MCF 10A (cell line): ENCODE measurements at regions not wholly inside any gene's neighbourhood (a gene's known extent, or its start where the extent isn't known, plus 50 kb on each side); places are given as distances from the start of the nearest gene placed in this dataset.

Experiments
- BruUV-seq: library from RNA; stranded (reverse); fragments of 400-500 nt; replicated peaks from 2 replicates; lab custom pipeline; 2021; lab: Mats Ljungman, UMichigan
- CTCF ChIA-PET: fragments of 300-600 bp; sonication (Branson Sonifier 250); formaldehyde crosslinking; extraction: SDS; loops from one replicate; lab custom pipeline; 2021; ENCODE audit warnings: antibody characterized with exemption, inconsistent platforms; lab: Yijun Ruan, JAX
- POLR2A ChIA-PET: fragments of 300-600, 350-650 bp; sonication (Branson Sonifier 250); formaldehyde crosslinking; extraction: SDS; loops from one replicate; lab custom pipeline; 2020; ENCODE audit warnings: antibody characterized with exemption, inconsistent platforms; lab: Yijun Ruan, JAX
- DNase-seq: peaks from one replicate; pipeline ENCODE4 v3.0.0-alpha.2; 2018; ENCODE audit not compliant: unreplicated experiment
- H3K27ac Mint-ChIP-seq: one replicate; pipeline ENCODE4 v1.8.0; 2022; ENCODE audit warnings: mild to moderate bottlenecking, low read depth, mixed read lengths; ENCODE audit not compliant: unreplicated experiment
- H3K27me3 Mint-ChIP-seq: one replicate; pipeline ENCODE4 v1.8.0; 2022; ENCODE audit warnings: mixed read lengths; ENCODE audit not compliant: insufficient read depth, unreplicated experiment
- H3K36me3 Mint-ChIP-seq: one replicate; pipeline ENCODE4 v1.8.0; 2022; ENCODE audit warnings: mild to moderate bottlenecking, moderate library complexity, mixed read lengths; ENCODE audit not compliant: insufficient read depth, unreplicated experiment
- H3K4me1 Mint-ChIP-seq: one replicate; pipeline ENCODE4 v1.8.0; 2022; ENCODE audit warnings: mixed read lengths; ENCODE audit not compliant: insufficient read depth, unreplicated experiment
- H3K4me3 Mint-ChIP-seq: one replicate; pipeline ENCODE4 v1.8.0; 2022; ENCODE audit warnings: mild to moderate bottlenecking, moderate library complexity, mixed read lengths; ENCODE audit not compliant: unreplicated experiment
- H3K9me3 Mint-ChIP-seq: one replicate; pipeline ENCODE4 v1.8.0; 2022; ENCODE audit warnings: mixed read lengths; ENCODE audit not compliant: unreplicated experiment
- intact Hi-C: fragments of 100-400 bp; cut with micrococcal nuclease; formaldehyde crosslinking; loops from 2 replicates; pipeline ENCODE4 v1.14.1; 2022
- TF ChIP-seq, protein P1 (sequence below): fragments of 200-600 bp; IDR thresholded peaks from one replicate; pipeline ENCODE4 v1.8.0; 2022; ENCODE audit warnings: antibody characterized with exemption, mild to moderate bottlenecking; ENCODE audit not compliant: unreplicated experiment

DNA sequence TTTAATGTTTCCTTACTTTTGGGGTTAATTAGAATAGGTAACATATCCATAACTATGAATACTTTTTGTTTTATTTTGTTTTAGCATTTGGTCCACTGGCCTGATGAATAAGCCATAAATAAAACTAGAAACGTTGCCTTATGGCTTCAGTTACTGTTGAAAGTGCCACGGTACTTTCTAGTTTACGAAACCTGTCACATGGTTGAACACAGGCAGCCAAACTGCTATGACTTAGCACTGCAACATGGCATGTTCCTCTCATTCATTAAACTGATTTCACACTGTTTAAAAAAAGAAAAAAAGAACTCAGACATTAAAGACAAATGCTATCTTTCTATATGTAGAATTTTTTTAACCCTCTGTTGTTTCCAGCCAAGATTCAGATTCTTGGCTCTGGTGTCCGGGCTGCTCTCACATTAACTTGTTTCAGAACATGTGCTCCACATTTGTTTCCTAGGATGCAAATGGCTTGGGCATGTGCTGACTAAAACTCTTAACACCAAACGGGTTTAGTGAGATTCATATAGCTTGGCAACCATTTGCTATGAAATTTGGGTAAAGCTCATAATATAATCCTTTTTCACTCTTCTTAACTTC is 323.9 kb upstream of the RND3 start:
- Mint-ChIP-seq H3K36me3 (no peaks in the 10 kb centered on the region), H3K27me3 (no peaks in the 10 kb centered on the region), H3K4me3 (no peak overlapping the region), H3K4me1 (no peaks in the 10 kb centered on the region), H3K9me3 (no peaks in the 10 kb centered on the region), H3K27ac (no peak overlapping the region)
- intact Hi-C loops, result no loop called here
- ChIA-PET POLR2A (no interaction called here), CTCF (no interaction called here)
- TF ChIP-seq, protein P1, sequence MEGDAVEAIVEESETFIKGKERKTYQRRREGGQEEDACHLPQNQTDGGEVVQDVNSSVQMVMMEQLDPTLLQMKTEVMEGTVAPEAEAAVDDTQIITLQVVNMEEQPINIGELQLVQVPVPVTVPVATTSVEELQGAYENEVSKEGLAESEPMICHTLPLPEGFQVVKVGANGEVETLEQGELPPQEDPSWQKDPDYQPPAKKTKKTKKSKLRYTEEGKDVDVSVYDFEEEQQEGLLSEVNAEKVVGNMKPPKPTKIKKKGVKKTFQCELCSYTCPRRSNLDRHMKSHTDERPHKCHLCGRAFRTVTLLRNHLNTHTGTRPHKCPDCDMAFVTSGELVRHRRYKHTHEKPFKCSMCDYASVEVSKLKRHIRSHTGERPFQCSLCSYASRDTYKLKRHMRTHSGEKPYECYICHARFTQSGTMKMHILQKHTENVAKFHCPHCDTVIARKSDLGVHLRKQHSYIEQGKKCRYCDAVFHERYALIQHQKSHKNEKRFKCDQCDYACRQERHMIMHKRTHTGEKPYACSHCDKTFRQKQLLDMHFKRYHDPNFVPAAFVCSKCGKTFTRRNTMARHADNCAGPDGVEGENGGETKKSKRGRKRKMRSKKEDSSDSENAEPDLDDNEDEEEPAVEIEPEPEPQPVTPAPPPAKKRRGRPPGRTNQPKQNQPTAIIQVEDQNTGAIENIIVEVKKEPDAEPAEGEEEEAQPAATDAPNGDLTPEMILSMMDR, result no peak
- BruUV-seq, result no TSS peak
- no peak for DNase-seq

DNA sequence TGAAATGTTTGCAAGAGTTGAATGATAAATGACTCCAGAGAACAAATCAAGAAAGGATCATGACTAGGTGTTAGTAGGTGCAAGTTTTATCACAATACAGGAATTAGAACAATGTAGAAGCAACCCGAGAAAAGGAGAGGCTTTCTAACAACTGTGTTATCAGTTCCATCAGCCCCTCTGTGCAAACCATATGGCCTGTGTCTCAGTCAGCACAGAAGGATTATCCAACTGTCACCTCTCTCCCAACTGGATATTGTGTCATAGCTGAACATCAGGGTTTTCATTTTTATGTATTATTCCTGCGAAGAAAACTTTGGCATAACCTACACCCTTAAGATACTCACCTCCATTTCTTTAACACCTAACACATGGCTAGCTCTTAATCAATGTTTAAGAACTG is 321.6 kb upstream of the RND3 start:
- Mint-ChIP-seq H3K4me1 (no peaks in the 10 kb centered on the region), H3K27me3 (no peaks in the 10 kb centered on the region), H3K4me3 (no peak overlapping the region), H3K27ac (no peak overlapping the region), H3K9me3 (no peaks in the 10 kb centered on the region), H3K36me3 (no peaks in the 10 kb centered on the region)
- BruUV-seq, result no TSS peak
- DNase-seq, result no peak
- TF ChIP-seq, protein P1, result no peak
- ChIA-PET CTCF (interaction anchor here (0.7 to 1.3 kb wide), 3 partner anchors 11 to 1379 kb away, joined by 3 to 4 read pairs (median 3); no protein-coding TSS in a partner anchor), POLR2A (no interaction called here)
- intact Hi-C loops, result no loop called here

DNA sequence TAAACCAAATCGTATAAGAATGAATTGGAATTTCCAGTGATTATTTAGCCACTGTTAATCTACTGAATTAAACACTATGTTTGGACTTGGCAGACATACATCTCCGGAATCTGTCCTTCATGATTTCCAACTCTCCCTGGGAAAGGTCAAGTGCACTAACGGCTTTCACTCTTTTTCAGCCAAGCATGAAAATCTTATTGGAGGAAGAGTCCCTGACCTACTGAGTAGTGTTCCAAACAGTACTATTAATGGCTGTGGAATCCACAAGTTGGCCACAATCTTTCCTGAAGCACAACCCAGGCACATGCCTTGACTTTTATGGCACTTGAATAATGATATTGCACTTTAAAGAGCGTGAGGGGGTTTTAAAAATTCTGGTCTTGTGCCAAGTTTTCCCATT is 318.9 kb upstream of the RND3 start:
- Mint-ChIP-seq H3K27me3 (no peaks in the 10 kb centered on the region), H3K36me3 (no peaks in the 10 kb centered on the region), H3K4me3 (no peak overlapping the region), H3K4me1 (no peaks in the 10 kb centered on the region), H3K9me3 (no peaks in the 10 kb centered on the region), H3K27ac (no peak overlapping the region)
- POLR2A ChIA-PET, result no interaction called here
- intact Hi-C loops, result no loop called here
- CTCF ChIA-PET, result no interaction called here
- BruUV-seq, result no TSS peak
- DNase-seq, result no peak
- TF ChIP-seq, protein P1, result no peak

DNA sequence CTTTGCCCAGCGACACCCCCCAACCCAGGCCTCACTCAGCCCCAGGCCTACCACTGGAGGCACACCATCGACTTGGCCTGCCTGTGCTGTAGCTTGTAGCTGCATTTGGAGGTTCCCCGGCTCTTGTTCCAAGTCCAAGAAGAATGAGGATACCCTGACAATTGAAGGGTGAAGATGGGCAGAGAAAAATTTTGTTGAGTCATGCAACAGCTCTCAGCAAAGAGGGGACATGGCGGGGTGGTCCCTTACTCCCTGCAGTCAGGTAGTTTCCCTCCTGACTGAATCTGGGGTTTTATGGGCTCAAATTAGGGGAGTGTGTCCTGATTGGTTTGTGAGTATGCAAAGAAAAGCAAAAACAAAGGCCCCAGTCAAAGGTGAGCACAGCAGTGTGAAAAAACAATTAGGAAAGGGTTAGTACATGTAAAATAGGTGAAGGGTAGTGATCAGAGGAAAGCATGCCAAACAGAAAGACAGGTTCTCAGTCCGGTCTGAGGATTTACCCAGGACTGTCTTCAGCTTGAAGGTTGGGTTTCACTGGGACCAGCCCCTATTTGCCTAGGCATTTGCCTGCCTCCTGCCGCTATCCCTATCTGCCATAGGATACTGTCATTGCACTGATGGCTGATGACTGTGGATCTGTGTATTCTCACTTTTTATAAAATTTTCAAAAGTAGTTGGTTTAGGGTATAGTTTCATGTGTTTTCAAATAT is 316.4 kb upstream of the RND3 start:
- DNase-seq, result no peak
- Mint-ChIP-seq H3K4me1 (no peaks in the 10 kb centered on the region), H3K27me3 (no peaks in the 10 kb centered on the region), H3K36me3 (no peaks in the 10 kb centered on the region), H3K9me3 (no peaks in the 10 kb centered on the region), H3K27ac (no peak overlapping the region), H3K4me3 (no peak overlapping the region)
- intact Hi-C loops, result no loop called here
- CTCF ChIA-PET, result interaction anchor here (0.6 to 0.7 kb wide), 2 partner anchors 24 to 371 kb away, joined by 3 read pairs; no protein-coding TSS in a partner anchor
- BruUV-seq, result no TSS peak
- TF ChIP-seq, protein P1, result no peak
- POLR2A ChIA-PET, result no interaction called here
